ENCODE measurements at regions not wholly inside any gene's neighbourhood (a gene's known extent, or its start where the extent isn't known, plus 50 kb on each side); places are given as distances from the start of the nearest gene placed in this dataset.

DNA sequence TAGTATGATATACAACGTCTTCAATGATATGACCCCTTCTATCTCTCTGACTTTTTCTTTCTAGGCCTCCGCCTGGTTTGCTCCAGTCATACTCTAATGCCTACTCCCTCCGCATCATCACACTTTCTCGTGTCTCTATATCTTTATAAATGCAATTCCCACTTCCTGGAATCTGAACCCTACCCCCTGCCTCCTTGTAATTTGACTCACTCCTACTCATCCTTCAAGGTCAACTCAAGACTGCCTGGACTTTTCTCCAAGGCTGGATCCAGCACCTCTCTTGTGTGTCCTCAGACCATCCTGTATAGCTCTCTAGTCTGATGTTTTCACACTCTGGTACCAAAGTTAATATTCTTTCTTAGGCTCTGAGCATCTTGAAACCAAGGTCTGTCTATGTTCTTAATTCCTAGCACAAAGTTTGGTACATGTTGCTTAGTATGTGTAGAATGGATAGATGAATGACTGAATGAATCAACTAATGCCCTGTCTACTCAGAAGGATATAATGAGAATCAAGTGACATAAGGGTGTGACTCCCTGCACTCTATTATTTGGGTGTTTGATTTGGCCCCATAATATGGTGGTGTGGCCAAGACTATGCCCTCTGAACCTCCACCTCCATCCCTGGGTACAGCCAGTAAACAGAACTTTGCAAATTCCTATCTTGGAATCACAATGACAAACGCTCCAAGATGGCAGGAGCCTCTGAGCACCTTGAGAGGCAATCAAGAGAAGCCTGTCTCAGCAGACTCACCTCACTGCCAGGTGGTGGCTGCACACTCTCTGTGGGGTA is 74.3 kb upstream of the SERP2 start:
- no peak overlapping the region for H3K27ac ChIP-seq (ENCODE audit: low read depth in 2 of 2, low read length in 1 of 2)
- H3K36me3 ChIP-seq (ENCODE audit: control insufficient read depth in 2 of 2, insufficient read depth in 2 of 2, low read length in 1 of 2), result no peaks in the 10 kb centered on the region
- H3K4me1 ChIP-seq (ENCODE audit: control insufficient read depth in 2 of 2, insufficient read depth in 2 of 2, low read length in 1 of 2), result peaks cover 0 to 3% of the 10 kb centered on the region in 2 donors
- no peaks in the 10 kb centered on the region for H3K27me3 ChIP-seq (ENCODE audit: control insufficient read depth in 1 of 2, insufficient read depth in 2 of 2, low read length in 2 of 2)
- H3K9me3 ChIP-seq (ENCODE audit: control insufficient read depth in 2 of 2, insufficient read depth in 1 of 2, low read depth in 1 of 2, low read length in 1 of 2), result no peaks in the 10 kb centered on the region
- no peak overlapping the region for H3K4me3 ChIP-seq (ENCODE audit: low read depth in 1 of 2, low read length in 2 of 2)
- 76 to 96% methylated on average over 5 of the region's 5 CpGs for WGBS, 2 donors

- H3K27ac ChIP-seq (ENCODE audit: low read depth in 2 of 2, low read length in 1 of 2), result peak overlapping the region; percentile 30 to 72
- WGBS, 2 donors, result 30 to 31% methylated on average over 9 of the region's 9 CpGs
- H3K4me3 ChIP-seq (ENCODE audit: low read depth in 1 of 2, low read length in 2 of 2), result no peak overlapping the region
- H3K4me1 ChIP-seq (ENCODE audit: control insufficient read depth in 2 of 2, insufficient read depth in 2 of 2, low read length in 1 of 2), result peaks cover under 1 to 3% of the 10 kb centered on the region in 2 donors
- H3K27me3 ChIP-seq (ENCODE audit: control insufficient read depth in 1 of 2, insufficient read depth in 2 of 2, low read length in 2 of 2), result no peaks in the 10 kb centered on the region
- H3K36me3 ChIP-seq (ENCODE audit: control insufficient read depth in 2 of 2, insufficient read depth in 2 of 2, low read length in 1 of 2), result no peaks in the 10 kb centered on the region
- H3K9me3 ChIP-seq (ENCODE audit: control insufficient read depth in 2 of 2, insufficient read depth in 1 of 2, low read depth in 1 of 2, low read length in 1 of 2), result no peaks in the 10 kb centered on the region
These were observed 72.6 kb upstream of the SERP2 start for GRCh38 chr13:44300895-44301638.

GRCh38 chr13:44301639-44302015 is 72.0 kb upstream of the SERP2 start:
- Histone ChIP-seq H3K4me1 (ENCODE audit: control insufficient read depth in 2 of 2, insufficient read depth in 2 of 2, low read length in 1 of 2) (peaks cover 2 to 3% of the 10 kb centered on the region in 2 donors), H3K4me3 (ENCODE audit: low read depth in 1 of 2, low read length in 2 of 2) (no peak overlapping the region), H3K9me3 (ENCODE audit: control insufficient read depth in 2 of 2, insufficient read depth in 1 of 2, low read depth in 1 of 2, low read length in 1 of 2) (no peaks in the 10 kb centered on the region), H3K27me3 (ENCODE audit: control insufficient read depth in 1 of 2, insufficient read depth in 2 of 2, low read length in 2 of 2) (no peaks in the 10 kb centered on the region), H3K36me3 (ENCODE audit: control insufficient read depth in 2 of 2, insufficient read depth in 2 of 2, low read length in 1 of 2) (no peaks in the 10 kb centered on the region), H3K27ac (ENCODE audit: low read depth in 2 of 2, low read length in 1 of 2) (peak overlapping the region in 1 of 2 donors; percentile 50)
- WGBS, 2 donors, result 60 to 76% methylated on average over 4 of the region's 4 CpGs

DNA sequence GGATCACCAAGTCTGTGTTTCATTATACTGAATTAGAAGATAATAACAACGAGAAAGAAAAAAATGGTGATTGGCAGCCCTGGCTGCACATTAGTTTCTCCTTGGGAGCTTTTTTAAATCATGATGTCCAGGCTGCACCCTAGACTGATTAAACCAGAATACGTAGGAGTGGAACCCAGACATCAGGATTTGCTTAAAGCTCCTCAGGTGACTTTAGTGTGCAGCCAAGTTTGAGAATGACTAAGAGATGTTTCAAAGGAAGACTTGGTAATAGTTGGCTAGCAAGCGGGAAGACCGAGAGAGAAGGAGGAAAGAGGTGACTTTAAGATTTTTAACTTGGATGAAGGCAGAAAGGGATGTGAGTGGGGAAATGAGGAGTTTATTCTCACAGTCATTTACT is 71.4 kb upstream of the SERP2 start:
- H3K4me1 ChIP-seq (ENCODE audit: control insufficient read depth in 2 of 2, insufficient read depth in 2 of 2, low read length in 1 of 2), result peaks cover 2 to 3% of the 10 kb centered on the region in 2 donors
- no peaks in the 10 kb centered on the region for H3K27me3 ChIP-seq (ENCODE audit: control insufficient read depth in 1 of 2, insufficient read depth in 2 of 2, low read length in 2 of 2)
- H3K27ac ChIP-seq (ENCODE audit: low read depth in 2 of 2, low read length in 1 of 2), result no peak overlapping the region
- no peaks in the 10 kb centered on the region for H3K9me3 ChIP-seq (ENCODE audit: control insufficient read depth in 2 of 2, insufficient read depth in 1 of 2, low read depth in 1 of 2, low read length in 1 of 2)
- WGBS, 2 donors, result 44 to 59% methylated on average over 4 of the region's 4 CpGs
- H3K4me3 ChIP-seq (ENCODE audit: low read depth in 1 of 2, low read length in 2 of 2), result no peak overlapping the region
- H3K36me3 ChIP-seq (ENCODE audit: control insufficient read depth in 2 of 2, insufficient read depth in 2 of 2, low read length in 1 of 2), result no peaks in the 10 kb centered on the region

- Histone ChIP-seq H3K4me3 (ENCODE audit: low read depth in 1 of 2, low read length in 2 of 2) (no peak overlapping the region), H3K36me3 (ENCODE audit: control insufficient read depth in 2 of 2, insufficient read depth in 2 of 2, low read length in 1 of 2) (no peaks in the 10 kb centered on the region), H3K4me1 (ENCODE audit: control insufficient read depth in 2 of 2, insufficient read depth in 2 of 2, low read length in 1 of 2) (peaks cover 2 to 3% of the 10 kb centered on the region in 2 donors), H3K27ac (ENCODE audit: low read depth in 2 of 2, low read length in 1 of 2) (no peak overlapping the region), H3K27me3 (ENCODE audit: control insufficient read depth in 1 of 2, insufficient read depth in 2 of 2, low read length in 2 of 2) (no peaks in the 10 kb centered on the region), H3K9me3 (ENCODE audit: control insufficient read depth in 2 of 2, insufficient read depth in 1 of 2, low read depth in 1 of 2, low read length in 1 of 2) (no peaks in the 10 kb centered on the region)
- 60 to 78% methylated on average over 5 of the region's 5 CpGs for WGBS, 2 donors
These were observed 70.6 kb upstream of the SERP2 start for GRCh38 chr13:44302940-44303575.

DNA sequence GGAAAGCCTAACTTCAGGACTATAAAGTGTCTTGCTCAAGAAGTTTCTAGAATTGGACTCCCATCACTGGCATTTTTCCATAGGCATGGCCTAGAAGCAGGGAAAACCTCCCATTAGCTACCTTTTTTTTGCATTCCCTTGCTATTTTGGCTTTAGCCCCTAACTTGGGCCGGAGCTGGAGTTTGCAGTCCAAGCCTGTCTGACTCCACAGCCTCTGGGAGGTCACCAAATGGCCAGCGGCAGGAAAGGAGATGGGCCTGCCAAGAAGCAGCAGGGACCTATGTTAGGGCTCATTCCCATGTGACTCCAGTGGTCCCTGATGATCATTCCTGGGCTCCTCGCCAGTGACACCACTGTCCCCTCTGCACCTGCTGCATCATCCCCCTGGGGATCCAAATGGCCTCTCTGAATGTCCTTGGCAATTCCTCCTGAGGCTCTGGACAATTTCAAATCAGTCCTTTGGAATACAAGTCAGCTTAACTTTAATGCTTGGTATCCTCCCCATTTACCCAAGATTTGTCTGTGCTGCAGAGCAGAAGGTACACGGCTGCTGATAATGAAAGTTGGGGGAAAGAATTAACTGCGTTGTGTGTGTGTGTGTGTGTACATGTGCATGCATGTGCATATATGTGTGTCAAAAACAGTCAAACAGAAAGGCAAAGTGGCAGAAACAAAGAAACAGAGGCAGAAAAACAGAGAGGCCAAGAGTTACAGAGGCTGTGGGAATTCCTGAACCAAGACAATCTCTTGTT is 69.8 kb upstream of the SERP2 start:
- Histone ChIP-seq H3K27ac (ENCODE audit: low read depth in 2 of 2, low read length in 1 of 2) (no peak overlapping the region), H3K4me1 (ENCODE audit: control insufficient read depth in 2 of 2, insufficient read depth in 2 of 2, low read length in 1 of 2) (peaks cover 2 to 6% of the 10 kb centered on the region in 2 donors)

GRCh38 chr13:44304433-44304725 is 69.2 kb upstream of the SERP2 start:
- Histone ChIP-seq H3K4me3 (ENCODE audit: low read depth in 1 of 2, low read length in 2 of 2) (no peak overlapping the region), H3K36me3 (ENCODE audit: control insufficient read depth in 2 of 2, insufficient read depth in 2 of 2, low read length in 1 of 2) (no peaks in the 10 kb centered on the region), H3K9me3 (ENCODE audit: control insufficient read depth in 2 of 2, insufficient read depth in 1 of 2, low read depth in 1 of 2, low read length in 1 of 2) (no peaks in the 10 kb centered on the region), H3K27ac (ENCODE audit: low read depth in 2 of 2, low read length in 1 of 2) (no peak overlapping the region), H3K27me3 (ENCODE audit: control insufficient read depth in 1 of 2, insufficient read depth in 2 of 2, low read length in 2 of 2) (no peaks in the 10 kb centered on the region), H3K4me1 (ENCODE audit: control insufficient read depth in 2 of 2, insufficient read depth in 2 of 2, low read length in 1 of 2) (peaks cover 2 to 6% of the 10 kb centered on the region in 2 donors)
- WGBS, 2 donors, result 89% methylated on average over 4 of the region's 4 CpGs

More for the DNA sequence above, 69.8 kb upstream of the SERP2 start:
- Histone ChIP-seq H3K4me3 (ENCODE audit: low read depth in 1 of 2, low read length in 2 of 2) (no peak overlapping the region), H3K9me3 (ENCODE audit: control insufficient read depth in 2 of 2, insufficient read depth in 1 of 2, low read depth in 1 of 2, low read length in 1 of 2) (no peaks in the 10 kb centered on the region), H3K36me3 (ENCODE audit: control insufficient read depth in 2 of 2, insufficient read depth in 2 of 2, low read length in 1 of 2) (no peaks in the 10 kb centered on the region), H3K27me3 (ENCODE audit: control insufficient read depth in 1 of 2, insufficient read depth in 2 of 2, low read length in 2 of 2) (no peaks in the 10 kb centered on the region)
- 63 to 67% methylated on average over 5 of the region's 5 CpGs for WGBS, 2 donors

DNA sequence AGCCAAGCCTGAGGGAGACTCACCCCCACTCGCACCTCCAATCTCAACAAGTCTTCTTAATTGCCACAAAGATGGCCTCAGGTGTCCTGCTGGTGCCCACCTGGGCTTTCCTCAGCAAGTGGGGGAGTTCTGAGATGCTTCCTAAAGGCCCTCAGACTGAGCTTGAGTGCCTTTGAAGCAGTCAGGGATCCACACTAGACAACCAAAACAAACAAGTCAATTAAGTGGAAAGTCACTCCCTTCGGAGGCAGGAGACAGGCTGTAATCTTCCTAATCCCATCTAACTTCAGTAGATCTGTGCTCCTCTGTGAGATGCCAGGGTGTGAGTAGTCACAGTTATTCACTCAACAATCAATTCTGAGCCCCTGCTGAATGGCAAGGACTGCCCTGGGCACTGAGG is 68.3 kb upstream of the SERP2 start:
- no peaks in the 10 kb centered on the region for H3K27me3 ChIP-seq (ENCODE audit: control insufficient read depth in 1 of 2, insufficient read depth in 2 of 2, low read length in 2 of 2)
- no peaks in the 10 kb centered on the region for H3K9me3 ChIP-seq (ENCODE audit: control insufficient read depth in 2 of 2, insufficient read depth in 1 of 2, low read depth in 1 of 2, low read length in 1 of 2)
- WGBS, 2 donors, result 68 to 86% methylated on average over 2 of the region's 2 CpGs
- H3K4me1 ChIP-seq (ENCODE audit: control insufficient read depth in 2 of 2, insufficient read depth in 2 of 2, low read length in 1 of 2), result peaks cover 2 to 6% of the 10 kb centered on the region in 2 donors
- H3K36me3 ChIP-seq (ENCODE audit: control insufficient read depth in 2 of 2, insufficient read depth in 2 of 2, low read length in 1 of 2), result no peaks in the 10 kb centered on the region
- H3K27ac ChIP-seq (ENCODE audit: low read depth in 2 of 2, low read length in 1 of 2), result peak overlapping the region in 1 of 2 donors; percentile 47
- H3K4me3 ChIP-seq (ENCODE audit: low read depth in 1 of 2, low read length in 2 of 2), result no peak overlapping the region

DNA sequence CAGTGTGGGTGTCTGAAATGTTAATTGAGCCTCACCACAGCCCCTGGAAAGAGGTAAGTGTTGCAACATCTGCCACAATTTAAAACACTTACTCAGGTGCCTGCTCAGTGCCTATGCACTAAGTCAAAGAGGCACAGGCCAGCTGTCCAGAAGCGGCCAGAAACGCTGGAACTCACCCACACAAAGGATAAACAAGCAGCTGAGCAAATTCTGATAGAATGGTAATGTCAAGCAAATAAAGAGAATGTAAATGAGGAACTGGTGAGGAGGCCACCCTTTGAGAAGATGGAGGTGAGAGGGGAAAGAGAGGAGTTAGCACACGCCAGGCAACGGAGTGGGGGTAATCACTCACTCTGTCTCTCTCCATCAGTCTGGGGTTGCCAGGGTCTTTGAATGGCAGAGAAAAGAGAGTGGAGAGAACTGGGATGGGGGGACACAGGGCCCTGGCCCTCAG is 67.7 kb upstream of the SERP2 start:
- no peaks in the 10 kb centered on the region for H3K9me3 ChIP-seq (ENCODE audit: control insufficient read depth in 2 of 2, insufficient read depth in 1 of 2, low read depth in 1 of 2, low read length in 1 of 2)
- peak overlapping the region; percentile 5 to 78 for H3K27ac ChIP-seq (ENCODE audit: low read depth in 2 of 2, low read length in 1 of 2)
- WGBS, 2 donors, result 36 to 47% methylated on average over 4 of the region's 4 CpGs
- H3K27me3 ChIP-seq (ENCODE audit: control insufficient read depth in 1 of 2, insufficient read depth in 2 of 2, low read length in 2 of 2), result no peaks in the 10 kb centered on the region
- H3K4me1 ChIP-seq (ENCODE audit: control insufficient read depth in 2 of 2, insufficient read depth in 2 of 2, low read length in 1 of 2), result peaks cover 2 to 6% of the 10 kb centered on the region in 2 donors
- no peaks in the 10 kb centered on the region for H3K36me3 ChIP-seq (ENCODE audit: control insufficient read depth in 2 of 2, insufficient read depth in 2 of 2, low read length in 1 of 2)
- no peak overlapping the region for H3K4me3 ChIP-seq (ENCODE audit: low read depth in 1 of 2, low read length in 2 of 2)

Data from esophagus (tissue), 2 donors.